ENCODE measurements at regions not wholly inside any gene's neighbourhood (a gene's known extent, or its start where the extent isn't known, plus 50 kb on each side); places are given as distances from the start of the nearest gene placed in this dataset.

DNA sequence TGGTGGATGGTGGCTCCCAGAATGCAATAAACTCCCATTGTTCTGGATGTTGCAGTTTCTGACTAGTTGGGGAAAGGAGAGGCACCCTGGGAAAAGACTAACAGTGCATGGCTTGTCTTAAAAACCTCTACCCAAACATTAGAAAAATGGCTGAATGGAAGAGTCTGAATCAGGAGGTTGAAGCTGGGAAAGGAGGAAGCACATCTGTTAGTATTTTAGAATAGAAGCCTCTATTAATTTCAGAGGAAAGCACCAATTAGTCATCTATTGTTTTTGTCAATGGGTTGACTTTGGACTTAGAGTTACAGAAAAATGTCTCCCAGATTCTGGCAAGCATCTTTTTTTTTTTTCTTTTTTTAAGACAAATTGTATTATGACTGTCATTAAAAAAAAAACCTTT, 56.1 kb upstream of the ELMO1 start:
- DNase-seq (ENCODE audit: low spot score) = no peak

DNA sequence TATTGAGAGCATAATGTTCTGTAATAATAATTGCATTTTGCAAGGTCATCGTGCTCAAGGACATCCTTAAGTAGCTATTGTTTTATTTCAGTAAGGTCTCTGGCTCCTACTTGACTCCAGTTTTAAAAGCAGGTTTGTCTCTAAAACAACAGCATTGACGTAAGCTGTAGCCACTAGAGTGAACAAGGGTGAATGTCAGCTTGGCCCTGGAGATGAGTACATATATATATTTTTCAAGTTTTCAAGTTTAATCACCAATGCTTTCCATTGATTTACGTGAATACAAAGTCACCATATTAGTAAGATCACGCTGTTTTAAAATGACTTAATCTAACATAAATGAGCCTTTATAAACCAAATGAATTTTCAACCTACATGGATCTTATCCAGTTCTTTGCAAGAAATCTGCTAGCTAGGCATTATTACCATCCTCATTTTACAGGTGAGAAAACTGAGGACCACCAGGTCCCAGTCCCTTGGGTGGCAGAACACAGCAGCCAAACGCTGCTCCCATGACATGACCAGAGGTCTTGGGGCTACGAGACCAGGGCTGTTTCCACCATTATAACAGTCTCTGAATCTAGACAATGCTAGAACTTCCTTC, 57.2 kb upstream of the ELMO1 start:
- DNase-seq (ENCODE audit: low spot score) = no peak

DNA sequence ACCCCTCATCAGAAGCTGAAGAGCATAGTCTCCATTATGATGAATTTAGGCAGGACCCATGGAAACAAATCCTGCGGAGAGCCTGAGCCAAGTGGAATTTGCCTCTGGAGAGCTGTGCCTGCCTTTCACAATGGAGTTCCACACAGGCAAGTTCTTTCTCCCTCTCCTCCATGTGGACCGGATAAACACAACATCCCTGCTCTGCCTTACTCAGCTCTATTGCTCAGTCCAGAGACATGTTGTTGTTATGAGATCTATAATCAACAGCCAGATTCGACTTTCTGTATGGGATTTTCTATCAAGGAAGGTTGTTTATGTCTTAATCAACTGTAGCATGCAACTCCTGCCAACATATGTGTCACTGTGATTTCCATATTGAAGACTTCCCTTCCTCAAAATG, 59.5 kb upstream of the ELMO1 start:
- DNase-seq (ENCODE audit: low spot score) = no peak

DNA sequence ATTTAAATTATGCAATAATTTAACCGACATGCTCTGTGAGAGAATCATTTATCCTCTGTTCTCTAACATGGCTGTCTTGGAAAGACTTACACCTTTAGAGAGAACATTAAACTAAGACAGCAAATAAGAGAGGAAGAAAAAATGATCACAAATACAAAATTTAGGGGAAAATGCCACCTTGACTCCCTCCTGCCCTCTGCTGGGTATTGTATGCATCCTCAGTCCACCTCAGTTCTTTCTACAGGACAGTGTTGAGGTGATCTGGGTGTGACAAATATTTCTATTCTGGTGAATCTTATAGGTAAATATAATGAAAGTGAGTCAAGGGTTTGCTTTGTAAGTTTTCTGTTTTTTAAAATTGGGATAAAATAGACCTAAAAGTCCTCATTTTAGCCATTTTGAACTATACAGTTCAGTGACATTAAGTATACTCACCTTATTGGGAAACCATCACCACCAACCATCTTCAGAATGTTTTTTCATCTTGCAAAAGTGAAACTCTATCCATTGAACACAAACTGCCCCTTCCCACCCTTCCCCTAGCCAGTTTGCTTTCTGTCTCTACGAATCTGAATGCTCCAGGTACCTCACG, 61.5 kb upstream of the ELMO1 start:
- peak; percentile 38 for DNase-seq (ENCODE audit: low spot score)

DNA sequence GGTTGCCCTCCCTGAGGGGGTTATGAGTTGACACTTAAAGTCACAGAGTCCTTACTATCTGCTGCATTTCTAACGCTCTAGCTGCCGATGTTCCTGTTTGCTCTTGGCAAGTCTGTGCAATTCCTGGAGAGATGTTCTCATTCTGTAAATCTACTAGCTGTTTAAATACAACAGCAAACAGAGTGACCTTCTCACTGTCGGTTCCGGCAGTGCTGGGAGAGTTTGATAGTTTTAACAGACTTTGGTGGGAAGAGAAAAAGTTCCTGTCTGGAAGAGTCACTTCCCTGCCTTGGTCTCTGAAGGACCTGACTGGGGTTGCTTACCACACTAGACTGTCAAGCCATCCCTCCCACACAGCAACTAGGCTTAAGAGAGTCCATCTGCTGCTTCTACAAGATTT, 63.3 kb upstream of the ELMO1 start:
- DNase-seq (ENCODE audit: low spot score) = no peak

DNA sequence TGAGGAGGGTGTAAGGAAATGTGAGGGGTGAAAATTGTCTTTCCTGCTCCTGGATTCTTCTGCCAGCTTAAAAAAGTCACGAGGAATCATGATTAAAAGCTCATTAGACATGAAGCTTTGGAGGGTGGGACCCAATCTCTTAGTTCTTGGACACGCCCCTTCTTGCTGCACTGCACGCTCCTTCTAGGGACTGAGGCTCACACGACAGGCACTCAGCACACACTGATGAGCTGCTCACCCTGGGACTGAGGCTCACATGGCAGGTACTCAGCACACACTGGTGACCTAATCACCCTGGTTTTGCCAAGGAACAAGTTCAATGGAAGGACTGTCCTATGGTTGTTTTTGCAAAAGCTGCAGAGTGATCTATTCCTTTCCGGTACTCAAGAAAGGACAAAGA, 65.8 kb upstream of the ELMO1 start:
- no peak for DNase-seq (ENCODE audit: low spot score)

DNA sequence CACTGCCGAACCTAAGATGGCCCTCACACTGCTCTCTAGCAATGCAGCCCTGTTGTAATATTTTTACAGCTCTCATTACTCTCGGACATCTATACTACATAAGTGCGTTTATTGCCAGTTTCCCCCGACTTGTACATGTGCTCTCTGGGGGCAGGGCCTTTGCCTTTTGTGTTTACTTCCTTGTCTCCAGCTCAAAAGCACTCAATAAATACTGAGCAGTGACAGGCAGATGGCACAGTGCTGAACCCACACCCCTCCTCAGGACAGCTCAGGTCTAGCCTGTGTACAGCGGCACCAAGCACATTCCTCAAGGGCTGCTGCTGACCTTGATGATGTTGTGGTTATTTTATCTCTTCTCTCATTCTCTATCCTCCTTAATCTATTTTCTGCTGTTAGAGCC, 68.0 kb upstream of the ELMO1 start:
- no peak for DNase-seq (ENCODE audit: low spot score)

DNA sequence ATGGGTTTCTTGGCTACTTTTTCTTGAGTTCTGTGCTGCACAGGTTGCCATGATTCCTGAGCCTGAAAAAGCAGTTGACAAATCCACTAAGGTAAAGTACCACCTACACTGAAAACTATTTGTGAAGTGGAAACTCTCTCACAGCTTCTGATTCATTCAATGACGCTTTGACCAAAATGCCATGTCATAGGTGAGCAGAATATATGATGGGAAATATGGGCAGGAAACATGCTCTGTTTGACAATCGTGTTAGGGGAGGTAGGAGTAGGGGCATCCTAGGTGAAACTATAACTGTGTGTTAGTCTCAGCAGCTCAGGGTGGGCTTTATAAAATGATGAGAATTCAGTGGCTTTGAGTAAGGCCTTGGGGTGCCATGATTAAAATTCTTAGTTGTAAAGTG, 69.6 kb upstream of the ELMO1 start:
- DNase-seq (ENCODE audit: low spot score) = no peak

DNA sequence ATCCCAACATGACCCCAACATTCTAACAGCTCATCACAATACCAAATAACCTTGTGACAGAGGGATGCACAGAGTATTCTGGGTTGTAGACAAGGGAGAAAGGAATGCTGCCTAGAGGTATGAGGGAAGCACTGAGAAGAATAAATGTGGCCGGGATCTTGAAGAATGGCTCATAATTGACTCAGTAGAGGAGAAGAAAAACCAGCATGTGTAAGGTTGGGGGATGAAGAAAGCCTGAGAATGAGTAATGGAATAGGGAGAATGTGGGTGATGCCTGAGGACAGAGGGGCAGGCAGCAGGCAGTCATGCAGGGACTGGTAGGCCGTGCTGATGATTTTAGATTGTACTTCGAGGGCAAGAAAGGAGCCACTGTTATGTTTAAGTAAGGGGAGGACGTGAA, 75.4 kb upstream of the ELMO1 start:
- no peak for DNase-seq (ENCODE audit: low spot score)

DNA sequence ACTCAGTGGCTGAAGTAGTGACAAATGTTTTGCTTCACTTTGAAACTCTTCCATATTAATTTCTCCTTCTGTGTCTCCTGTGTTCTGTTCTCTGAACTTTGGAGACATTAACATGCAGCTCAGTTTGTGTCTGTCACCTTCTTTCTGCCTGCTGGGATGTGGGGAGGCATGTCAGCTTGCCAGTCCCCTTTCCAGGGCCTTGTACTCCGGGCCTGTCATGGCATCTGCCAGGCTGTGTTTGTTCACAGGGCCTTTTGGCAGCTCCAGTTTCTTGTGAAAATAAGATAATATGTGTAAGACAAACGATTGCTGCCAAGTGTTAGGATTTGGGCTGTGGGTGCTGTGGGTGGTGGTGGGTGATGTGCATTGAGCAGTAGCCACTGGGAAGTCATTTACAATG, 76.1 kb upstream of the ELMO1 start:
- DNase-seq (ENCODE audit: low spot score) = no peak

DNA sequence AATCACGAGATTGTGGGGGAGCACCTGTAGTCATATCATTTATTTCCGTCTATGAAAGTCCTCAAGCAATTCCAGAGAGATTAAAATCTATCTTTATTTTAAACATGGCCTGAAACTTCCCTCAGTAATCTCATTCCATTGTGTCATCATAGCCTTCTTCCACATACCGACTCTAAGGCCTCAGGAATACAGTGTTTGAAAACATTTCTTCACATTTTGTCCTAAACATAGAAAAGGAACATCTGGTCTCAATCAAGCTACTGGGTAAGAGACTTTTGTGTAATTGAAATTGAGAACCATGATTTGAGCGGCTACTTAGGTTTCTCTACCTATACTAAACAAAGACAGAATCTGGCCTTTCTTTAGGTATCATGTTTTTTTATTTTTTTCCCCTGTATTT, 78.0 kb upstream of the ELMO1 start:
- DNase-seq (ENCODE audit: low spot score) = no peak

DNA sequence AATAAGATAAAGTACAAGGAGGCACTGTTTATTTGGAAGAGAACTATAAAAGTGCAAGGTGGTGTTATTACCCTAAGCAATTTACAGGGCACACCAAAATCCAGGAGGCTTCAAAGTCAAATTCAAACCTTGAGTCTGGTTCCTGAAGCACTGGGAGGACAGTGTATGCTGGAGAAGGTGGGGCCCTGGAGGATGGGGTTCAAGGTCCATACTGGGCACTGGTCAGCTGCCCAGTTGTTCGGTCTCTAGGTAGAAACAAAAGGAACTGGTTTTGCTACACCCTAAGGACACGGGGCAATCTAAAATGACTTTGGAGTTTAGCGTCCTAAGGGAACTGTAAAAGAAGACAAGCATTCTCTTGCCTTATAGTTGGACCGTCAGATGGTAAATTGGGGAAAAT, 78.4 kb upstream of the ELMO1 start:
- no peak for DNase-seq (ENCODE audit: low spot score)

DNA sequence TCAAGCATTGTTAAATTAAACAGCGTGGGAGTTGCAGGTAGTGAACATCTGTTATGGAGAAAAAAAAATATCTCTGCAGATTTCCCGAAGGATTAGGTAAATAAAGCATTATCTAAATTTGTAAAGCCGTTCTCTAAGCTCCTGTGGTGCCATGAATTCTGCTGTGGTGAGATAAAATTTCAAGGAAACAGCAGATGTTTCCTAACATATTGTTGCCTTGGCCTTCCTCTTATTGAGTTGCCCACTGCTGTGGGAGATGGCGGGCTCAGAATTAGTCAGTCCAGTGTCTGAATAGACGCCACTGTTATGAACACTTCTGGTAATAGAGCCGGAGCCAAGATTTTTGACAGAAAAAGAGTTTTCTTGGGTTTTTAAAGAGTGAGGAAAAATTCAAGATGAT, 82.6 kb upstream of the ELMO1 start:
- DNase-seq (ENCODE audit: low spot score) = no peak

DNA sequence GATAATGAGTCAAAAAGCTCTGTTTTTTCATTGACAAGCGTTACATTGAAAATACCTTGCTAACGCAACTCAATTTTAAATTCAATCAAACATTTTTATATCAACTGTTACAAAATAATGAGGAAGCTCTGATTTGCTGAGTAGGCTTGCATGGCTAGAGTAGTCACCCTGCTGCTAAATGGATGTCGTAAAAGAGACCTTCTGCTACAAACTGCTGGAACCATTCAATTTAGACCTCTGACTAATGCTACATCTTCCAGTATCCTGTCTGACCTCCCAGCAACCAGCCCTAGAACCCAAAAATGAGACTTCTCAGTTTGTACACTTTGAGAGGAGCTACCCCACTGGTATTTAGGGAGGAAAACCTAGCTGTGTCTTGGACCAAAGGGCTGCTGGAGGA, 84.0 kb upstream of the ELMO1 start:
- DNase-seq (ENCODE audit: low spot score) = no peak

DNA sequence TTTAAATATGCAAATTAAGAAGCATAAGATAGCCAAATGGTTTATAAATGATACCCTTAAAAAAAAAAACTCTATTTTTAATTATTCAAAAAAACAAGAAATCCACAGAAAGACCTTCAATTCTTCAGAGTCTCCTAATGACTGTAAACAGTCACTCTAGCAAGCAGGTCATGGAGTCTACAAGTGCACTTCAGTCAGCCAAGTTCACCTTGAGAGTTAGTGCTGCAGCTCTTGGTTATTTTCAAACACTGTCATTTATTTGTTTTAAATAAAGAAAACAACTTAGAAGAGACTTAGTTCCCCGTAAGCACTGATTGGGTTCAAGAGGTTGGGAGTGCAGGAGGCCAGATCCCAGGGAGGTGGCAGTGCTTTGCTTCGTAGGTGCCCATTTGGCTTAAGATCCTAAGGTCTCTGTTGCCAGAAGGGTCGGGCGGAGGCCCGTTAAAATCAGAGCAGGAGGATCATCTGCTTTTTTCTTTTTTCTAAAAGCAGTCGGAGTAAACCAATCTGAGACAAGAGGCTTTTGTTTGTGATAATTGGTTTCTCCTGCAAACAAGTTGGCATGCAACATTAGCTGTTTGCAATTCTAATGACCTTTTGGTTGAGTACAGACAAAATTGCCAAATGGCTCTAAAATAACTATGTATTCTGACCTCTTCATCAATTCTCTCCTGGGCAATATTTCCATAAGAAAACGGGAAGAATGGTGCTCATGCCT, 86.4 kb upstream of the ELMO1 start:
- no peak for DNase-seq (ENCODE audit: low spot score)

DNA sequence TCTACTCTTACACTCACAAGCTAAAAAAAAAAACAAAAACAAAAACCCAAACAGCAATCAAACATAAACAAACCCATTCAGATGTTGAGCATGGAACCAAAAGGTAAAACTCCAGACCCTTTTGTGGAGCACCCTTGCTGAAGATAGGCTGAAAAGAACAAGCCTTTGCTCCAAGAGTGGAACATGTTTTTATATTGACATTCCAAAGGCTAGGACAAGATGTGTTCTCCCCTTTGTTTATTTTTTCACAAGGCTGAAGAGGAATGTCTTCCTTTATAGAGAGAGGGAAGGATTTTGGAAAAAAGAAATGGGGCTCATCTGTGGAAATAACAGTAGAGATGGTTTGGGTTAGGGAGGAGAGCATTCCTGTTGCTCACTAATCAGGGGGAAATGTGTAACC, 87.2 kb upstream of the ELMO1 start:
- no peak for DNase-seq (ENCODE audit: low spot score)

DNA sequence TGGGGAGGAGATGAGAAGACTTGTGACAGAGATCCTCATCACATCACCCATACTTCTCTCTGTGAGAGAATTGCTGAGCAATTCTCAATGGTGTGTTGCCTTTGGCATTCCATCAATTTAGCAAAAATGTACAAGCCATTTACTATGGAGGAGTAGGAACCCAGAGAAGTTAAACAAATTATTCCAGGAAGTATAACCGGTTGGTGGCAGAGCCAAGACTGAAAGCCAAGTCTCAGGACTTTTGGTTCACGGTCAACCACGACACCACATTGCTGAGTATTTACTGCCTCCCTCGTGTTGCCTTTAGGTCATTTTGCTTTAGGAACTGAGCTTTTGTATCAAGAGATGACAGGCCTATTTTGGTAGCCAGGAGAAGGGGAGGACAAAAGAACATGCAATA, 88.0 kb upstream of the ELMO1 start:
- DNase-seq (ENCODE audit: low spot score) = no peak

DNA sequence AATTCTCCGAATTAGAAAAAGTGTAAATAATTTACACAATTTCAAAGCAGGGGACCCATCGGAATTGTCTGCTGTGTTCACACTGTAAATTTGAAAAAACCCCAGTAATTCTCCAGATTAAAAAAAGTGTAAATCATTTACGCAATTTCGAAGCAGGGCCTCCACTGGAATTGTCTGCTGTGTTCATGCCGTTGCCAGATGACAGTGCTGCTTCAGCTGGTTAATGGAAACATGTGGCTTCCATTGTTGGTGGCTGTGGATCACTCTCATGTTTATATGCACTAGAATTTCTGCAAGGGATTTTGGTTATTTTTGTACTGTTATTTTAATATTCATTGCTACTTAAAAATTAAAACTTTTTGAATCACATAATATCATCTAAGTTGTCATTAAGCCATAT, 88.8 kb upstream of the ELMO1 start:
- DNase-seq (ENCODE audit: low spot score) = no peak

DNA sequence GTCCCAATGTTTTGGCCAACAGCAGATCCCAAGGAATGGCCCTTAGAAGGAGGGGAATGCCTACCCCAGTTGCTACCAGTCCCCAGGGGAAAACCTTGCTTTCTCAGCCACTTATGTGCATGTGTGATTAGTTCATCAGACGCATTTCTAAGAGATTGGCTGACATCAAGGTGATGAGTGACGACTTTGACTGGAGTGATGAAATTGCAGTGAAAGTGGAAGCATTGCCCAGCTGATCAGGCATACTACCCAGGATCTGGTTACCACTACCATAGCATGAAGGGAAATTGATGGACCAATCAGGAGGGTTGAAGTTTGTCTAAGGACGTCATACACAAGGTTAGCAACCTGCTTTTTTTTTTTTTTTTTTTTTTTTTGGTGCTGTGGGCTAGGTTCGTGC, 90.3 kb upstream of the ELMO1 start:
- no peak for DNase-seq (ENCODE audit: low spot score)

DNA sequence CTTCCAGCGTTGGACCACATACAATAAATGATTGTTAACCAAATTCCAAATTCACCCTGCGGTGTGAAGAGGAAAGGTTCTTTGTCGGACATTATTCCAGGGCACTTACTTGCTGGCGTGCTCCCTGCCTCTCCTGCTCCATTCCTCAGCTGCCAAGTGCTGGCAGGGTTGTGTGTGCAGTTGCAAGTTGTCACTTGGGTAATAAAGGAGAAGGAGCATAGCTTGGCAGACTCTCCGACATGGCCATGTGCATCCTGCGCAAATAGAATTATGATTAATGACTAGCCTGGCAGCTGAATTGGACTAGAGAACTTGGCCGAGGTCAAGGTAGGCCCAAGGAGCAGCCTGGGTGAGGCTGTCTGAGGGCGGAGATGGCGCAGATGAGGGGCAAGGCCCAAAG, 92.3 kb upstream of the ELMO1 start:
- no peak for DNase-seq (ENCODE audit: low spot score)

DNA sequence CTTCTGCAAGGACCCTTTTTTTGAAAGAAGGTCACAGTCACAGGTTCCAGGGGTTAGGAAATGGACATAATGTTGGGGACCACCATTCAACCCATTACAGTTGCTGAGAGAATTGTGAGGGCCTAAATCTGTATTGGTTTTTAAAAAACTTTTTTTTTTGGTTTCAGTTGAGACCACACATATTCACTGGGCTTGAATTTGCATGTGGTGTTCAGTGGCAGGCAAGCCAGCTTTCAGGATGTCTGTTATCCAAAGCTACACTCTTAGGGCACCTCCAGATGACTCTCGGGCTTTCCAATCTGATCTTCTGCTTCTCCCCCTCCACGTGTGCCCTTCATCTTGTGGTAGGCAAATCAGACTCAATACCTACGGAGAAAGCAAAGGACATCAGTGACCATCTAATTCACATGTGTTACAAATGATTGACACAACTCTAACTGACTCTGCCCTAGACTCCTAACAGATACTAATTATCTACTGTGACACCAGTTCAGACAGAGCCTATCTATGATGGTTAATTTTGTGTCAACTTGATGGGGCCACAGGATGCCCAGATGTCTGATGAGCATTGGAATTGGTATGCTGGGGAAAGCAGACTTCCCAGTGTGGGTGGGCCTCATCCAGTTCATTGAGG, 93.3 kb upstream of the ELMO1 start:
- no peak for DNase-seq (ENCODE audit: low spot score)

DNA sequence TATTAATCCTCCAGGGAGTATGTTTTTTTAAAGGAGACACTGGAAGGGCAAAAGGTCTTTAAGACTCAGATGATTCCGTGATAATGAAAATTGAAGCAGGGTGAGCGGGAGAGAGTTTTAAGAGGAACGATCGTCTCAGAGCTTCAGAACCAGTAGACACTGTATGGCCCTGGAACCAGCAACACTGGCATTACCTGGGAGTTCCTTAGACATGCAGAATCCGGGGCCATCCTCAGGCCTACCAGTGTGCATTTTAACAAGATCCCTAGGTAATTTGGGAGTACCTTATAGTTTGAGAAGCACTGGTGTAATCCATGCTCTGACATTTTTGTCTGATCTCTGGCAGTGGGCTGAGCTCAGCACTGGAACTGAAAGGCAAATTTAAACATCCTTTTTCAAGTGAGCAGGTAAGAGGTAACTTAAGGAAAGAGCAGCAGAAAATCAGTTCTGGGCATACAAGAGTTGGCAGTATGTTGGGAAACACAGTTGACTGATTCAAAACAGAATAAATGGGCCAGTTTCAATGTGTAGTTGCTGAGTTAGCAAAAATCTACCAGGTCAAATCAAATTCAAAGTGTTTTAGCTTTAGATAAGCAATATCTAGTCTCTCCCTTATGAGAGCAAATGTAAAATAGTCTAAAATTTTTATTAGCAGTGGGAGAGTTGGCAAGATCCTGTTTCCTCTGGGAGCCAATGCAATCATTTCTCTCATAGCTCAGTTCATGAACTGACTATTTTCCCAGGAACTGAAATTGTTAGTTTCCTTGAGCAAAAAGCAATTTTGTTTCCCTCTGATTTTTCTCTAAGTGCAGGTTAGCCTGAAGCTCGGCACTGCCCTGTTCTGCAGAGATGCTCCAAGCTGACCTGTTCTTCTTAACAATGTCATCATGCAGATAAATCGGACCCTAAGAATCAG, 97.2 kb upstream of the ELMO1 start:
- DNase-seq (ENCODE audit: low spot score) = no peak
